H1 (cell line): ENCODE measurements at regions not wholly inside any gene's neighbourhood (a gene's known extent, or its start where the extent isn't known, plus 50 kb on each side); places are given as distances from the start of the nearest gene placed in this dataset.

Experiments
- EZH2 ChIP-seq: fragments of 200-600 bp; sonication (generic); IDR thresholded peaks from 2 replicates; pipeline ENCODE4 v1.7.1; 2012; ENCODE audit warnings: low read depth, mild to moderate bottlenecking, moderate library complexity, low read length, inconsistent platforms; ENCODE audit not compliant: severe bottlenecking
- GABPA ChIP-seq: IDR thresholded peaks from 2 replicates; pipeline ENCODE4 v1.6.1; 2011; ENCODE audit warnings: mild to moderate bottlenecking, low read length, moderate library complexity, borderline replicate concordance; ENCODE audit not compliant: insufficient read depth
- HDAC6 ChIP-seq: IDR thresholded peaks from one replicate; pipeline ENCODE4 v1.7.1; 2012; ENCODE audit warnings: low read depth, mild to moderate bottlenecking, inconsistent platforms, low read length, moderate library complexity
- JUND ChIP-seq: IDR thresholded peaks from 2 replicates; pipeline ENCODE4 v1.6.1; 2011; ENCODE audit warnings: mild to moderate bottlenecking, improper control_type of control experiment, low read length
- NRF1 ChIP-seq: IDR thresholded peaks from 2 replicates; pipeline ENCODE4 v1.6.1; 2011; ENCODE audit warnings: mild to moderate bottlenecking, low read depth, low read length, improper control_type of control experiment
- RXRA ChIP-seq: IDR thresholded peaks from 2 replicates; pipeline ENCODE4 v1.6.1; 2011; ENCODE audit warnings: low read depth, mild to moderate bottlenecking, low read length, moderate library complexity; ENCODE audit not compliant: insufficient read depth
- SP2 ChIP-seq: IDR thresholded peaks from 2 replicates; pipeline ENCODE4 v1.6.1; 2012; ENCODE audit warnings: mild to moderate bottlenecking, low read length, inconsistent platforms
- TF ChIP-seq, protein P1 (sequence below): fragments of 300-600 bp; sonication (generic); IDR thresholded peaks from 2 replicates; pipeline ENCODE4 v1.7.1; 2012; ENCODE audit warnings: low read length, moderate library complexity, mild to moderate bottlenecking, inconsistent platforms; ENCODE audit not compliant: insufficient replicate concordance
- TF ChIP-seq, protein P2 (sequence below): IDR thresholded peaks from 2 replicates; pipeline ENCODE4 v1.6.1; 2012; ENCODE audit warnings: low read length, inconsistent platforms

GRCh38 chr5:175597718-175598117, 60.2 kb upstream of the HRH2 start (continued):
- TF ChIP-seq, protein P1, sequence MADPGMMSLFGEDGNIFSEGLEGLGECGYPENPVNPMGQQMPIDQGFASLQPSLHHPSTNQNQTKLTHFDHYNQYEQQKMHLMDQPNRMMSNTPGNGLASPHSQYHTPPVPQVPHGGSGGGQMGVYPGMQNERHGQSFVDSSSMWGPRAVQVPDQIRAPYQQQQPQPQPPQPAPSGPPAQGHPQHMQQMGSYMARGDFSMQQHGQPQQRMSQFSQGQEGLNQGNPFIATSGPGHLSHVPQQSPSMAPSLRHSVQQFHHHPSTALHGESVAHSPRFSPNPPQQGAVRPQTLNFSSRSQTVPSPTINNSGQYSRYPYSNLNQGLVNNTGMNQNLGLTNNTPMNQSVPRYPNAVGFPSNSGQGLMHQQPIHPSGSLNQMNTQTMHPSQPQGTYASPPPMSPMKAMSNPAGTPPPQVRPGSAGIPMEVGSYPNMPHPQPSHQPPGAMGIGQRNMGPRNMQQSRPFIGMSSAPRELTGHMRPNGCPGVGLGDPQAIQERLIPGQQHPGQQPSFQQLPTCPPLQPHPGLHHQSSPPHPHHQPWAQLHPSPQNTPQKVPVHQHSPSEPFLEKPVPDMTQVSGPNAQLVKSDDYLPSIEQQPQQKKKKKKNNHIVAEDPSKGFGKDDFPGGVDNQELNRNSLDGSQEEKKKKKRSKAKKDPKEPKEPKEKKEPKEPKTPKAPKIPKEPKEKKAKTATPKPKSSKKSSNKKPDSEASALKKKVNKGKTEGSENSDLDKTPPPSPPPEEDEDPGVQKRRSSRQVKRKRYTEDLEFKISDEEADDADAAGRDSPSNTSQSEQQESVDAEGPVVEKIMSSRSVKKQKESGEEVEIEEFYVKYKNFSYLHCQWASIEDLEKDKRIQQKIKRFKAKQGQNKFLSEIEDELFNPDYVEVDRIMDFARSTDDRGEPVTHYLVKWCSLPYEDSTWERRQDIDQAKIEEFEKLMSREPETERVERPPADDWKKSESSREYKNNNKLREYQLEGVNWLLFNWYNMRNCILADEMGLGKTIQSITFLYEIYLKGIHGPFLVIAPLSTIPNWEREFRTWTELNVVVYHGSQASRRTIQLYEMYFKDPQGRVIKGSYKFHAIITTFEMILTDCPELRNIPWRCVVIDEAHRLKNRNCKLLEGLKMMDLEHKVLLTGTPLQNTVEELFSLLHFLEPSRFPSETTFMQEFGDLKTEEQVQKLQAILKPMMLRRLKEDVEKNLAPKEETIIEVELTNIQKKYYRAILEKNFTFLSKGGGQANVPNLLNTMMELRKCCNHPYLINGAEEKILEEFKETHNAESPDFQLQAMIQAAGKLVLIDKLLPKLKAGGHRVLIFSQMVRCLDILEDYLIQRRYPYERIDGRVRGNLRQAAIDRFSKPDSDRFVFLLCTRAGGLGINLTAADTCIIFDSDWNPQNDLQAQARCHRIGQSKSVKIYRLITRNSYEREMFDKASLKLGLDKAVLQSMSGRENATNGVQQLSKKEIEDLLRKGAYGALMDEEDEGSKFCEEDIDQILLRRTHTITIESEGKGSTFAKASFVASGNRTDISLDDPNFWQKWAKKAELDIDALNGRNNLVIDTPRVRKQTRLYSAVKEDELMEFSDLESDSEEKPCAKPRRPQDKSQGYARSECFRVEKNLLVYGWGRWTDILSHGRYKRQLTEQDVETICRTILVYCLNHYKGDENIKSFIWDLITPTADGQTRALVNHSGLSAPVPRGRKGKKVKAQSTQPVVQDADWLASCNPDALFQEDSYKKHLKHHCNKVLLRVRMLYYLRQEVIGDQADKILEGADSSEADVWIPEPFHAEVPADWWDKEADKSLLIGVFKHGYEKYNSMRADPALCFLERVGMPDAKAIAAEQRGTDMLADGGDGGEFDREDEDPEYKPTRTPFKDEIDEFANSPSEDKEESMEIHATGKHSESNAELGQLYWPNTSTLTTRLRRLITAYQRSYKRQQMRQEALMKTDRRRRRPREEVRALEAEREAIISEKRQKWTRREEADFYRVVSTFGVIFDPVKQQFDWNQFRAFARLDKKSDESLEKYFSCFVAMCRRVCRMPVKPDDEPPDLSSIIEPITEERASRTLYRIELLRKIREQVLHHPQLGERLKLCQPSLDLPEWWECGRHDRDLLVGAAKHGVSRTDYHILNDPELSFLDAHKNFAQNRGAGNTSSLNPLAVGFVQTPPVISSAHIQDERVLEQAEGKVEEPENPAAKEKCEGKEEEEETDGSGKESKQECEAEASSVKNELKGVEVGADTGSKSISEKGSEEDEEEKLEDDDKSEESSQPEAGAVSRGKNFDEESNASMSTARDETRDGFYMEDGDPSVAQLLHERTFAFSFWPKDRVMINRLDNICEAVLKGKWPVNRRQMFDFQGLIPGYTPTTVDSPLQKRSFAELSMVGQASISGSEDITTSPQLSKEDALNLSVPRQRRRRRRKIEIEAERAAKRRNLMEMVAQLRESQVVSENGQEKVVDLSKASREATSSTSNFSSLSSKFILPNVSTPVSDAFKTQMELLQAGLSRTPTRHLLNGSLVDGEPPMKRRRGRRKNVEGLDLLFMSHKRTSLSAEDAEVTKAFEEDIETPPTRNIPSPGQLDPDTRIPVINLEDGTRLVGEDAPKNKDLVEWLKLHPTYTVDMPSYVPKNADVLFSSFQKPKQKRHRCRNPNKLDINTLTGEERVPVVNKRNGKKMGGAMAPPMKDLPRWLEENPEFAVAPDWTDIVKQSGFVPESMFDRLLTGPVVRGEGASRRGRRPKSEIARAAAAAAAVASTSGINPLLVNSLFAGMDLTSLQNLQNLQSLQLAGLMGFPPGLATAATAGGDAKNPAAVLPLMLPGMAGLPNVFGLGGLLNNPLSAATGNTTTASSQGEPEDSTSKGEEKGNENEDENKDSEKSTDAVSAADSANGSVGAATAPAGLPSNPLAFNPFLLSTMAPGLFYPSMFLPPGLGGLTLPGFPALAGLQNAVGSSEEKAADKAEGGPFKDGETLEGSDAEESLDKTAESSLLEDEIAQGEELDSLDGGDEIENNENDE: no peak
- TF ChIP-seq EZH2: no peak
- no peak for TF ChIP-seq JUND
- no peak for TF ChIP-seq SP2
- TF ChIP-seq HDAC6: no peak
- no peak for TF ChIP-seq GABPA
- no peak for TF ChIP-seq RXRA
- TF ChIP-seq, protein P2, sequence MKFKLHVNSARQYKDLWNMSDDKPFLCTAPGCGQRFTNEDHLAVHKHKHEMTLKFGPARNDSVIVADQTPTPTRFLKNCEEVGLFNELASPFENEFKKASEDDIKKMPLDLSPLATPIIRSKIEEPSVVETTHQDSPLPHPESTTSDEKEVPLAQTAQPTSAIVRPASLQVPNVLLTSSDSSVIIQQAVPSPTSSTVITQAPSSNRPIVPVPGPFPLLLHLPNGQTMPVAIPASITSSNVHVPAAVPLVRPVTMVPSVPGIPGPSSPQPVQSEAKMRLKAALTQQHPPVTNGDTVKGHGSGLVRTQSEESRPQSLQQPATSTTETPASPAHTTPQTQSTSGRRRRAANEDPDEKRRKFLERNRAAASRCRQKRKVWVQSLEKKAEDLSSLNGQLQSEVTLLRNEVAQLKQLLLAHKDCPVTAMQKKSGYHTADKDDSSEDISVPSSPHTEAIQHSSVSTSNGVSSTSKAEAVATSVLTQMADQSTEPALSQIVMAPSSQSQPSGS: no peak
- no peak for TF ChIP-seq NRF1
